ENCODE measurements at regions not wholly inside any gene's neighbourhood (a gene's known extent, or its start where the extent isn't known, plus 50 kb on each side); places are given as distances from the start of the nearest gene placed in this dataset.

- no peaks in the 10 kb centered on the region for H3K36me3 ChIP-seq (ENCODE audit: control insufficient read depth, insufficient read depth, low read length)
- H3K4me3 ChIP-seq (ENCODE audit: low read depth, low read length) = no peak overlapping the region
- no peak for TF ChIP-seq CTCF (IDR thresholded peaks at IDR 0.05; ENCODE audit: insufficient read depth, low read length, severe bottlenecking)
- H3K27me3 ChIP-seq (ENCODE audit: control insufficient read depth, insufficient read depth, low read length) = no peaks in the 10 kb centered on the region
- DNase-seq (ENCODE audit: low read depth) (no peak), FAIRE-seq (no peak)
These were observed 105.9 kb upstream of the EDEM3 start for GRCh38 chr1:184860535-184860934.

- Histone ChIP-seq H3K36me3 (ENCODE audit: control insufficient read depth, insufficient read depth, low read length) (no peaks in the 10 kb centered on the region), H3K4me3 (ENCODE audit: low read depth, low read length) (no peak overlapping the region), H3K27me3 (ENCODE audit: control insufficient read depth, insufficient read depth, low read length) (no peaks in the 10 kb centered on the region)
- DNase-seq (ENCODE audit: low read depth) (no peak), FAIRE-seq (peak; percentile 23)
- TF ChIP-seq CTCF (IDR thresholded peaks at IDR 0.05; ENCODE audit: insufficient read depth, low read length, severe bottlenecking) = no peak
These were observed 104.9 kb upstream of the EDEM3 start for GRCh38 chr1:184859381-184860105.

GRCh38 chr1:184858288-184858687 lies 103.6 kb upstream of the EDEM3 start:
- DNase-seq (ENCODE audit: low read depth) = no peak
- FAIRE-seq = no peak
- TF ChIP-seq CTCF (IDR thresholded peaks at IDR 0.05; ENCODE audit: insufficient read depth, low read length, severe bottlenecking) = no peak
- Histone ChIP-seq H3K27me3 (ENCODE audit: control insufficient read depth, insufficient read depth, low read length) (no peaks in the 10 kb centered on the region), H3K36me3 (ENCODE audit: control insufficient read depth, insufficient read depth, low read length) (no peaks in the 10 kb centered on the region), H3K4me3 (ENCODE audit: low read depth, low read length) (no peak overlapping the region)

GRCh38 chr1:184854496-184855140 lies 100.0 kb upstream of the EDEM3 start:
- Histone ChIP-seq H3K36me3 (ENCODE audit: control insufficient read depth, insufficient read depth, low read length) (no peaks in the 10 kb centered on the region), H3K4me3 (ENCODE audit: low read depth, low read length) (no peak overlapping the region), H3K27me3 (ENCODE audit: control insufficient read depth, insufficient read depth, low read length) (no peaks in the 10 kb centered on the region)
- DNase-seq (ENCODE audit: low read depth) (no peak), FAIRE-seq (no peak)
- TF ChIP-seq CTCF (IDR thresholded peaks at IDR 0.05; ENCODE audit: insufficient read depth, low read length, severe bottlenecking) = no peak

- DNase-seq (ENCODE audit: low read depth) (no peak), FAIRE-seq (no peak)
- no peak for TF ChIP-seq CTCF (IDR thresholded peaks at IDR 0.05; ENCODE audit: insufficient read depth, low read length, severe bottlenecking)
- Histone ChIP-seq H3K36me3 (ENCODE audit: control insufficient read depth, insufficient read depth, low read length) (no peaks in the 10 kb centered on the region), H3K4me3 (ENCODE audit: low read depth, low read length) (no peak overlapping the region), H3K27me3 (ENCODE audit: control insufficient read depth, insufficient read depth, low read length) (no peaks in the 10 kb centered on the region)
These were observed 99.4 kb upstream of the EDEM3 start for GRCh38 chr1:184854036-184854435.

Data from bronchial epithelial cell (primary cell).